B cell (primary cell): ENCODE measurements at regions not wholly inside any gene's neighbourhood (a gene's known extent, or its start where the extent isn't known, plus 50 kb on each side); places are given as distances from the start of the nearest gene placed in this dataset.

Experiments used
- CTCF ChIP-seq: fragments of 200-600 bp; IDR thresholded peaks from one replicate; pipeline ENCODE4 v1.8.0; 2022; ENCODE audit warnings: antibody characterized with exemption, mild to moderate bottlenecking
- EZH2 ChIP-seq: IDR thresholded peaks from 2 replicates; pipeline ENCODE4 v1.6.1; 2012; ENCODE audit warnings: borderline replicate concordance, low read depth, mild to moderate bottlenecking, moderate library complexity, low read length; ENCODE audit not compliant: insufficient read depth, poor library complexity, severe bottlenecking

GRCh38 chr1:189880135-189880534 is 597.5 kb downstream of the BRINP3 start:
- TF ChIP-seq CTCF (no peak), EZH2 (no peak)
